Endothelial cell of umbilical vein (primary cell): ENCODE measurements at regions not wholly inside any gene's neighbourhood (a gene's known extent, or its start where the extent isn't known, plus 50 kb on each side); places are given as distances from the start of the nearest gene placed in this dataset.

Experiments
- BruUV-seq: library from RNA; stranded (reverse); fragments of 400-500 nt; replicated peaks from 2 replicates; lab custom pipeline; 2021; lab: Mats Ljungman, UMichigan
- CTCF ChIA-PET: fragments of 300-600, 350-600 bp; sonication (Branson Sonifier 250); formaldehyde crosslinking; loops from one replicate; lab custom pipeline; 2021; ENCODE audit warnings: antibody characterized with exemption, inconsistent platforms; lab: Charles Lee
- POLR2A ChIA-PET: fragments of 300-600, 350-600 bp; sonication (Branson Sonifier 250); formaldehyde crosslinking; loops from one replicate; lab custom pipeline; 2021; ENCODE audit warnings: antibody characterized with exemption, inconsistent platforms; lab: Charles Lee
- DNase-seq: peaks from one replicate; pipeline ENCODE4 v3.0.0-alpha.2; 2011; ENCODE audit warnings: low read depth, low spot score
- FAIRE-seq: peaks from 2 replicates; lab custom pipeline; 2011; peaks lifted over from hg19 to GRCh38; lab: Jason Lieb, UNC
- H2AFZ ChIP-seq: 2 replicates; pipeline ENCODE4 v1.6.0; 2012; ENCODE audit warnings: low read depth, low read length, control low read depth, inconsistent platforms
- H3K27ac ChIP-seq: 2 replicates; pipeline ENCODE4 v1.5.1; 2011; ENCODE audit warnings: low read depth, mild to moderate bottlenecking, control low read depth, low read length, moderate library complexity; ENCODE audit not compliant: insufficient read depth
- H3K27me3 ChIP-seq, 2 experiments: 2 replicates each; pipeline versions ENCODE4 v1.6.0 to v1.6.1; 2011; ENCODE audit warnings: low read length in 2 of 2, mixed read lengths in 1 of 2; ENCODE audit not compliant: control insufficient read depth in 2 of 2, insufficient read depth in 2 of 2
- H3K36me3 ChIP-seq, 2 experiments: 2 replicates in 1 of 2; 3 replicates in 1 of 2; pipeline ENCODE4 v1.5.1; 2011; ENCODE audit warnings: low read length in 2 of 2, mild to moderate bottlenecking in 1 of 2, moderate library complexity in 1 of 2; ENCODE audit not compliant: control insufficient read depth in 2 of 2, insufficient read depth in 2 of 2; ENCODE audit errors: extremely low read depth in 1 of 2
- H3K4me1 ChIP-seq: 3 replicates; pipeline ENCODE4 v1.5.1; 2011; ENCODE audit warnings: mild to moderate bottlenecking, low read length; ENCODE audit not compliant: control insufficient read depth, insufficient read depth; ENCODE audit errors: extremely low read depth
- H3K4me2 ChIP-seq: 2 replicates; pipeline ENCODE4 v1.6.1; 2011; ENCODE audit warnings: low read length, control low read depth, mixed read lengths; ENCODE audit not compliant: insufficient read depth
- H3K4me3 ChIP-seq, 3 experiments: fragments of 200-600 bp in 1 of 3; sonication (generic), shearing (Covaris generic) in 1 of 3; replicated peaks in 1 of 3; 2 replicates each; pipeline ENCODE4 v1.5.1; 2011 to 2016; ENCODE audit warnings: control low read depth in 3 of 3, low read length in 3 of 3, mild to moderate bottlenecking in 2 of 3, inconsistent platforms in 1 of 3, low read depth in 1 of 3, moderate library complexity in 1 of 3; ENCODE audit not compliant: insufficient read depth in 1 of 3
- H3K79me2 ChIP-seq: 2 replicates; pipeline ENCODE4 v1.6.0; 2012; ENCODE audit warnings: low read length, inconsistent platforms; ENCODE audit not compliant: control insufficient read depth, insufficient read depth
- H3K9ac ChIP-seq: replicated peaks from 2 replicates; pipeline ENCODE3; 2011; ENCODE audit warnings: low read length, control low read depth; ENCODE audit not compliant: insufficient read depth; ENCODE audit errors: extremely low read depth
- H3K9me1 ChIP-seq: replicated peaks from 3 replicates; pipeline ENCODE4 v1.6.0; 2011; ENCODE audit warnings: mild to moderate bottlenecking, low read length; ENCODE audit not compliant: control insufficient read depth, insufficient read depth; ENCODE audit errors: extremely low read depth
- H3K9me3 ChIP-seq: replicated peaks from 2 replicates; pipeline ENCODE4 v1.5.1; 2012; ENCODE audit warnings: low read length, inconsistent platforms; ENCODE audit not compliant: control insufficient read depth, insufficient read depth
- H4K20me1 ChIP-seq: replicated peaks from 2 replicates; pipeline ENCODE3; 2011; ENCODE audit warnings: mild to moderate bottlenecking, low read length; ENCODE audit not compliant: control insufficient read depth, insufficient read depth; ENCODE audit errors: extremely low read depth
- FOS ChIP-seq: IDR thresholded peaks from 2 replicates; pipeline ENCODE4 v1.6.1; 2011; ENCODE audit warnings: mild to moderate bottlenecking, low read length, moderate library complexity, borderline replicate concordance; ENCODE audit not compliant: insufficient read depth
- GATA2 ChIP-seq: IDR thresholded peaks from 2 replicates; pipeline ENCODE4 v1.7.0; 2011; ENCODE audit warnings: low read depth, mild to moderate bottlenecking, moderate library complexity, mixed read lengths, low read length; ENCODE audit not compliant: insufficient read length, insufficient read depth
- JUN ChIP-seq: IDR thresholded peaks from 2 replicates; pipeline ENCODE4 v1.6.1; 2011; ENCODE audit warnings: borderline replicate concordance, low read depth; ENCODE audit not compliant: insufficient read length, insufficient read depth
- MYC ChIP-seq: IDR thresholded peaks from one replicate; pipeline ENCODE4 v1.6.1; 2011; ENCODE audit warnings: mild to moderate bottlenecking, low read depth, low read length
- POLR2A ChIP-seq: IDR thresholded peaks from 2 replicates; pipeline ENCODE4 v1.6.1; 2012; ENCODE audit warnings: low read depth, mild to moderate bottlenecking, control low read depth, low read length
- dilution Hi-C: fragments of 300-500 bp; cut with MboI; formaldehyde crosslinking; loops from one replicate; pipeline ENCODE4 v1.15.0; 2019; ENCODE audit warnings: low sequenced_read_pairs; ENCODE audit not compliant: extremely low pct_ligation_motif_present
- intact Hi-C: fragments of 100-400 bp; cut with micrococcal nuclease; formaldehyde crosslinking; loops from one replicate; pipeline ENCODE4 v1.10.0; 2022
- TF ChIP-seq, protein P1 (sequence below), 2 donors: IDR thresholded peaks; 1 replicate in 1 of 2; 2 replicates in 1 of 2; pipeline ENCODE4 v1.5.1; 2011; ENCODE audit warnings: low read length in 2 of 2, mild to moderate bottlenecking in 2 of 2, moderate library complexity in 2 of 2, control low read depth in 1 of 2, inconsistent platforms in 1 of 2, low read depth in 1 of 2; ENCODE audit not compliant: insufficient read depth in 1 of 2; ENCODE audit errors: extremely low read depth in 1 of 2

DNA sequence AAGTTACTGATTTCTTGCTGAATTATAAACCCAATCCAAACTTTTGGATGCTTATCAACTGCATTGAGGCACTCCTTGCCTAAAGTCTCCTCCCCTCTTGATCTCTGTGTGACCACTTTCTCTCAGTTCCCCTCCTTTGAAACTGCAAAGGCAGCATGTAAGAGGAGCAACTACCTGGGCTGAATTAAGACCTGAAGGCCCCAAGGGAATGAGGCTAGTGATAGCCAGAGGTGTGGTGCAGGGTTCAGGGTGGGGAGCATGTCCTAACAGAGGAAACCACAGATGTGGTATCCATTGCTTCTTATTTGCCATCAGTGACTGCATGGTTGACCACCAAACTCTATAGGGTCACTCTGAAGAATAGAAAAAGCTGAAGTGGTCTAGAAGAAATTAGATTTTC lies 557.9 kb downstream of the TNS1 start:
- Histone ChIP-seq H3K9me1 (no peaks in the 10 kb centered on the region), H3K9ac (no peak overlapping the region), H3K36me3 (no peaks in the 10 kb centered on the region), H3K27ac (no peak overlapping the region), H3K27me3 (no peaks in the 10 kb centered on the region), H4K20me1 (no peaks in the 10 kb centered on the region), H3K79me2 (no peaks in the 10 kb centered on the region), H3K4me2 (no peak overlapping the region), H3K9me3 (no peaks in the 10 kb centered on the region), H3K4me1 (no peaks in the 10 kb centered on the region), H2AFZ (no peak overlapping the region), H3K4me3 (no peak overlapping the region)
- dilution Hi-C loops, result no loop called here
- BruUV-seq, result no TSS peak
- FAIRE-seq (no peak), DNase-seq (no peak)
- TF ChIP-seq GATA2, result no peak
- TF ChIP-seq POLR2A, result no peak
- TF ChIP-seq, protein P1, sequence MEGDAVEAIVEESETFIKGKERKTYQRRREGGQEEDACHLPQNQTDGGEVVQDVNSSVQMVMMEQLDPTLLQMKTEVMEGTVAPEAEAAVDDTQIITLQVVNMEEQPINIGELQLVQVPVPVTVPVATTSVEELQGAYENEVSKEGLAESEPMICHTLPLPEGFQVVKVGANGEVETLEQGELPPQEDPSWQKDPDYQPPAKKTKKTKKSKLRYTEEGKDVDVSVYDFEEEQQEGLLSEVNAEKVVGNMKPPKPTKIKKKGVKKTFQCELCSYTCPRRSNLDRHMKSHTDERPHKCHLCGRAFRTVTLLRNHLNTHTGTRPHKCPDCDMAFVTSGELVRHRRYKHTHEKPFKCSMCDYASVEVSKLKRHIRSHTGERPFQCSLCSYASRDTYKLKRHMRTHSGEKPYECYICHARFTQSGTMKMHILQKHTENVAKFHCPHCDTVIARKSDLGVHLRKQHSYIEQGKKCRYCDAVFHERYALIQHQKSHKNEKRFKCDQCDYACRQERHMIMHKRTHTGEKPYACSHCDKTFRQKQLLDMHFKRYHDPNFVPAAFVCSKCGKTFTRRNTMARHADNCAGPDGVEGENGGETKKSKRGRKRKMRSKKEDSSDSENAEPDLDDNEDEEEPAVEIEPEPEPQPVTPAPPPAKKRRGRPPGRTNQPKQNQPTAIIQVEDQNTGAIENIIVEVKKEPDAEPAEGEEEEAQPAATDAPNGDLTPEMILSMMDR (IDR thresholded peaks at IDR 0.05; ENCODE audit: extremely low read depth in 1 of 2, insufficient read depth in 1 of 2, low read depth in 1 of 2, low read length in 2 of 2), result no peak
- TF ChIP-seq JUN, result no peak
- ChIA-PET POLR2A (no interaction called here), CTCF (no interaction called here)
- intact Hi-C loops, result no loop called here

DNA sequence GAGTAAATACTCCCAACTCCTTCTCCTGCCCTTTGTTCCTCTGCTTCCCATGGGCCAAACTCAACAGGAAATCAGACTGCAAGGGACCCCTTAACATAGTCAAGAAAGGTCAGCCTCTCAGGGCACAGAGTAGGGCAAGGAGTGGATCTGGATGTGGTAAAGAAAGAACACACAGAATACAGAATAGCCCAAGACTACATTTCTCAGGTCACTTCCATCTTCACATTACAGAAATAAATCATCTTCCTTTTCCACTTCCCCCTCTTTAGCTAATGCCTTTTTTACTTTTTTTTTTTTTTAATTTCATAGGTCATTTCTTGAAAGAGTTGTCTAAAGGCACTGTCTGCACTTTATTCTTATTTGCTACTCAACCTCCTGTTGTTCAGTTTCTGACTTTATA lies 558.3 kb downstream of the TNS1 start:
- no peaks in the 10 kb centered on the region for H3K36me3 ChIP-seq
- no peaks in the 10 kb centered on the region for H3K79me2 ChIP-seq
- no peak for FAIRE-seq
- no peak for TF ChIP-seq GATA2
- no peak for TF ChIP-seq POLR2A
- TF ChIP-seq FOS, result no peak
- no peak for TF ChIP-seq MYC
- no peak for TF ChIP-seq JUN
- TF ChIP-seq, protein P1 (IDR thresholded peaks at IDR 0.05; ENCODE audit: extremely low read depth in 1 of 2, insufficient read depth in 1 of 2, low read depth in 1 of 2, low read length in 2 of 2), result no peak
- H3K9ac ChIP-seq, result no peak overlapping the region
- H3K4me2 ChIP-seq, result no peak overlapping the region
- intact Hi-C loops, result no loop called here
- DNase-seq, result no peak
- H3K27me3 ChIP-seq, result no peaks in the 10 kb centered on the region
- H3K27ac ChIP-seq, result no peak overlapping the region
- no peaks in the 10 kb centered on the region for H3K9me1 ChIP-seq
- H3K9me3 ChIP-seq, result no peaks in the 10 kb centered on the region
- ChIA-PET CTCF (no interaction called here), POLR2A (no interaction called here)
- H4K20me1 ChIP-seq, result no peaks in the 10 kb centered on the region
- H3K4me1 ChIP-seq, result no peaks in the 10 kb centered on the region
- H2AFZ ChIP-seq, result no peak overlapping the region
- H3K4me3 ChIP-seq, result no peak overlapping the region
- BruUV-seq, result no TSS peak
- dilution Hi-C loops, result no loop called here
